ENCODE measurements at regions not wholly inside any gene's neighbourhood (a gene's known extent, or its start where the extent isn't known, plus 50 kb on each side); places are given as distances from the start of the nearest gene placed in this dataset.
"Not testable (repeated sequence)": the region's sequence is repeated elsewhere in the genome, so short reads cannot be mapped to it uniquely, and the experiment has no call there.

- not testable (repeated sequence) for DNase-seq (ENCODE audit: low read depth, low spot score)
These were observed 158.3 kb upstream of the POTEB2 start for GRCh38 chr15:21024235-21024987.

DNA sequence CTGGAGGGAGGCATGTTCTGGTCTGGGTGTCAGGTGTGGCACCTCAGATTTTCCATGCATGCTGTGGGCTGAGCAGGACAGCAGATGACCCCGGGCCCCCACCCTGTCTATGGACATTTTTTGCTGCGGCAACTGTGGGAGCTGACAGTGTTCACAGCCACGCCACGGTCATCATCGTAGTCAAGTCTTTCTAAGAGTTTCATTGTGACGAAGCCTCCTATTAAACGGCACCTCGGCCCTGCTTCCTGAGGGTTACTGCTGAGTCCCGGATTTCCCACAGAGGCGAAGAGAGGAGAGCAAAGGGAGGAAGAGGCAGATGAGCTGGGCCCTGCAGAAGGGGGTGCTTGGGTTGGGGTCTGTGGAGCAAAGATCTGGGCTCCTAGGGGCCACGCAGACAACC lies 152.1 kb upstream of the POTEB2 start:
- not testable (repeated sequence) for DNase-seq (ENCODE audit: low read depth, low spot score)

GRCh38 chr15:21017326-21017725 lies 151.2 kb upstream of the POTEB2 start:
- DNase-seq (ENCODE audit: low read depth, low spot score) = not testable (repeated sequence)

DNA sequence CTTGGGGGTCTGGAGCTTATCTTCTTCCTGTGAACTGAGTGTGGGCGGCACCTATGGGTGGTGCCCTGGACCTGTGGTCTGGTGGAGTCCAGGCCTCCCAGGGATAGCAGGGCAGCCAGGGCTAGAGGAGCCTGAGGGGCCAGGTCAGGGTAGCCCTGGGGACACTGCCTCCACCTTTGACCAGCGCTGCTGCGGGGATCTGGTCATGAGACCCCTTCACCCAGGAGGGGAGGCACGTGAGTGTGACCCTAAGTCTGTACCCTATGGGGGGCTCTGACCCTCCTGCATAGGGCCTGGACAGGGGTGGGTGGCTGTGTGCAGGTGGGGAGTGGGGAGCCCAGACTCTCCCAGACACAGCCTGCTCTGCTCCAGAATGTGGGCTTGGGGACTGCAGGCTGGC lies 150.5 kb upstream of the POTEB2 start:
- DNase-seq (ENCODE audit: low read depth, low spot score) = not testable (repeated sequence)

- DNase-seq (ENCODE audit: low read depth, low spot score) = not testable (repeated sequence)
These were observed 149.1 kb upstream of the POTEB2 start for GRCh38 chr15:21015171-21015570.

GRCh38 chr15:21013308-21013707 lies 147.2 kb upstream of the POTEB2 start:
- DNase-seq (ENCODE audit: low read depth, low spot score) = not testable (repeated sequence)

DNA sequence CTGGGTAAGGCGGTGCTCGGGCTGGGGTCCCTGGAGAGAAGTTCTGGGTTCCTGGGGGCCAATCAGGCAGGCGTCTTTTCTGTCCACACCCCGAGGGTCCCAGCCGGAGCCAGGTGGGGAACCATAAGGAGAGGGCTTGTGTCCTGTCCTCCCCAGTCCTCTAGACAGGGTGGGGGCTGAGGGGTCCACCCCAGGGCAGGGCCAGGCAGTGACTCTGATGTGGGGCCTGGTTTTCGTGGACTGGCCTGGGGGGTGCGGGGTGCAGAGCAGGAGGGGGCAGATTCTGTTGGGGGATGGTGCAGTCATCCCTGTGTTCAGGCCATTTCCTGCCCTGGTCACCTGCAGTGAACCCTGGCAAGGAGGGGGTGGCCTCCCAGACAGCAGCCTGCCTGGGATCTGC lies 143.5 kb upstream of the POTEB2 start:
- DNase-seq (ENCODE audit: low read depth, low spot score) = not testable (repeated sequence)

DNA sequence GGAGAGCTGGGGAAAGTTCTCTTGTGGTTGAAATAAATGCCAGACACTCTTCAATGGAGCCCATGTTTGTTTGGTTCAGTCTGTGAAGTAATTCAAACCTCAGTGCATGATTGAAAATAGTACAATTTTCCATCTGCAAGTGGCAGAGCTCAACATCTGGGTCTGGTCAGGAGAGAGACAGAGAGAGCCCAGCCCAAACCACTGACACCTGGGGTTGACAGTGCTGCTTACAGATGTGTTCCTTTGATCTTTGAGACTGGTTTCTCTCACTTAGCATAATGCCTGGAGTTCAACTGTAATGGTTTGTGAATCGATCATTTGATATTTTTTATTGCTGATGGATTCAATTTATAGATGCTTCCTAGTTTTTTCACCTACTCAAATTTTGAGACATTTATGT lies 137.3 kb upstream of the POTEB2 start:
- not testable (repeated sequence) for DNase-seq (ENCODE audit: low read depth, low spot score)

DNA sequence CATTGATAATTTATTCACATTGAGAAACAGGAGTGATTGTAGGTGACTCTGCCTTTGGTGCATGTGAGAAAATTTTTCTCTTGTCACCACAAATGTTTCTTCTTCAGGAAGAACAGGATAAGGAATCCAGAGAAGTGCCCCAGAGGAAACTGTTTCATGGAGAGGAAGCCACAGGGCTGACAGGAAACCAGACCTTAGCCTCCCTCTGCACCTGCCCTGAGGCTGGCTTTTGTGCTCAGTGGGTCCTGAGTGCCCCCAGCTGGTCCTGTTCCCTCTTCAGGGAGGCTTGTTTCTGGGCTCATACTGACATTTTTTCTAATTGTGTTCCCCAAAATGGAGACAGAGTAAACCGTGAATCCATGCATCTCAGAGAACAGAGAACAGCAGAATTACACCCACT lies 135.8 kb upstream of the POTEB2 start:
- DNase-seq (ENCODE audit: low read depth, low spot score) = not testable (repeated sequence)

- not testable (repeated sequence) for DNase-seq (ENCODE audit: low read depth, low spot score)
These were observed 125.6 kb upstream of the POTEB2 start for GRCh38 chr15:20991691-20992090.

DNA sequence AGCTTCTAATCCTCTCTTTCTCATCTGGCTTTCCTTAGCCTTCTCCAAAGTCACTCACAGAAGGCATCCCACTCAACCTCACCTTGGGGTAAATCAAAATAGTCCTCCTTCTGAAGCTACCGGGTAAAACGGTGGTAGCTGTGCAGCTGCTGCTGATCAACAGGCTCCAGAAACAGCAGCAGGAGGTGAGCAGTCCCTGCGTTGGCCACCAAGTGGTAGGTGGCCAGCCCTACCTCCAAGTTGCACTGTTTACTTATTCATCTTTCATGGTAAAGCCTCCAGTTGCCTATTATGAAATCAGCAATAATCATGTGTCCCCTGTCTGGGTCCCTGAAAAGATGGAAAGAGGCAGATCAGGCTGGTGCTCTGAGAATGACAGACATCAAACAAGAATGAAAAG lies 125.1 kb upstream of the POTEB2 start:
- DNase-seq (ENCODE audit: low read depth, low spot score) = not testable (repeated sequence)

- not testable (repeated sequence) for DNase-seq (ENCODE audit: low read depth, low spot score)
These were observed 120.7 kb upstream of the POTEB2 start for GRCh38 chr15:20986775-20987174.

DNA sequence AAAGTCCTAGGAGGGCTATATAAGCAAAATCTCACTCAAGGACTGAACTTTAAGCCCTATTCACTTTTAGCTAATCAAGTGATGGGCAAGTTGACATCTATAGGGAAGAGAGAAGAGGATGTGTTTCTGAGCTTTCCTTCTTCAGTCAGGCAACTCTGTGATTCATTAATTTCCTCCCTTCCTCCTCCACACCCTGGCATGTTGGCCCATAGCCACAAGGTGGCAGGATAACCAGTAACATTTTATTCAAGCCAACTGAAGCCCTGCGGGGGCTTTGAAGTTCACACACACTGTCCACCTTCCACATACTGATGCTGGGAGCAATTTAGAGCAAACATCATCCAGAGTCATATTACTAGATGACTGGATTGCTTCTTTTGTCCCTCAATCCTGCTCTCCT lies 111.9 kb upstream of the POTEB2 start:
- not testable (repeated sequence) for DNase-seq (ENCODE audit: low read depth, low spot score)

- DNase-seq (ENCODE audit: low read depth, low spot score) = not testable (repeated sequence)
These were observed 106.6 kb upstream of the POTEB2 start for GRCh38 chr15:20972762-20973161.

DNA sequence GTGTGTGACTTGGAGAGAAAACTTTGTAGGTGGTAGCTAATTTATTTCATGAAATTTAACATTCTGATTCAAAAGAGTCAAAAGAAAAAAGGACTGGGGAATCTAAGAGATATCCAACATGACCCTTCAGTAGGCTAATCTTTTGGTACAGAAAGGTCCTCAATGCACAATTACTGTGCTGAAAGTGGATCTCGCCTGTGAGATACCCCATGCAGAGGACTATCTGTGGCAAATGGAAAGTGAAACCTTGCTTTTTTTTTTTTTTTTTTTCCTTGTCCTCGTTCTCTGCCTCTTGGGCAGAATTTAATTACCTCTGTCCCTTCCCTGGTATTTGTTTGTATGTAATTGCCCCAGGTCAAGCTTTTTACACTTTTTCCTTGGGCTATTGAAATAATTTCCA lies 93.2 kb upstream of the POTEB2 start:
- not testable (repeated sequence) for DNase-seq (ENCODE audit: low read depth, low spot score)

DNA sequence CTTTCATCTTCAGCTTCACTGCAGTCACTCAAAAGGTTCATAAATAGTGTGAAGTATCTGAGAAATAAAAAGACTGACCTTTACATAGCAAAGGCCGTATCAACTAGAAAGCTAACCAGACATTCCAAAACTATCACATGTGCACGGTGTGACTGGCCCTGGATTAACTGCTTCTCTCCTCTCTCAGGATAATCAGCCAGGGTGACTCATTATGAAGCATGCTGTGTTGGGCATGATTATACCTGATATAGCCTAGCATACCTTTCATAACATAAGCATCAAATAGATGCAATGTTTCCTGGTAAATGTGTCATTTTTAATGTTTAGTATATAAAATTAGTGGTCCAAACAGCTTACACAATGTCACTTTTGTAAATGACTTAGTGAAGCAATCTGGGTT lies 63.2 kb upstream of the POTEB2 start:
- DNase-seq (ENCODE audit: low read depth, low spot score) = not testable (repeated sequence)

All from astrocyte of the hippocampus (primary cell).